Hypothalamus (tissue), 51 donors: ENCODE measurements at regions not wholly inside any gene's neighbourhood (a gene's known extent, or its start where the extent isn't known, plus 50 kb on each side); places are given as distances from the start of the nearest gene placed in this dataset.
"Not testable (repeated sequence)": the region's sequence is repeated elsewhere in the genome, so short reads cannot be mapped to it uniquely, and the experiment has no call there.

Source experiments
- DNase-seq, 51 donors: peaks; one replicate each; lab custom pipeline; 2025; lab: John Stamatoyannopoulos, UW

DNA sequence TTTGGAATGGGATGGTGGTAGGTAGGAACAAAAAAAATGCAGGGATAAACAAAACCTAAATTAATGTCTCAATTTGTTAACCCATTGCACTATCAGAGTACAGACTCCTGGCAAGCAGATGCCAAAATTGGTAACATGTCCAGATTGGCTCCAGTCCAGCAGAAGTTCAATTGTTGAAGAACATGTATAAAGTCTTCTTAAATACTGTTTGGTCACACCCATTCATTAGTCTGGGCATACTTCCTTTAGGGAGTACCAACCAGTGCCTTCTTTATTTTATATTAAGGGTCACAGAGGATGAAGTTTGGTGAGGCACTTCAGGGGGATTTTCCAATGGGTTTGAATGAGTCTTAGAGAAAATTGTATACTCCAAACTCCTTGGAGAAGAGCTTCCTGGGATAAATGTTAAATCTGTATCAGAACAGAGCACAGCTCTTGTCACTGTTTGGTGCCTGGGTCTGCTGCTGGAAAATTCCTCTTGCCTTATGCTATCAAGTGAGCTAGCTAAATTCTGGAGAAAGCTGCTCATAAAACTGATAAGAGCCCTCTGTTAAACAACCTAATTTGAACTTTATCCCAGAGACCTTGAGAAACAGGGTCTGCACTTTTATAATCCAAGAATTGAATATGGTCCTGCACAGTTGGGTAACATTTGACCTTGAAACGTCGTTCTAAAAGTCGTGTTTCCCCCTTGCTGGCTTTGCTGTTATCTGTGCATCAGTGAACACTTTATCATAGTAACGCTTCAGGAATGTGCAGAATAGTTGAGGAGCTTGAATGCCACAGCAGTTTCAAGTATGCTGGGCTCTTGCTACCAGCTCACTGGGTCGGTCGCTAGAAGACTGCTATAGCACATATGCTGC, 334.1 kb upstream of the CITED2 start:
- DNase-seq, result no peak

DNA sequence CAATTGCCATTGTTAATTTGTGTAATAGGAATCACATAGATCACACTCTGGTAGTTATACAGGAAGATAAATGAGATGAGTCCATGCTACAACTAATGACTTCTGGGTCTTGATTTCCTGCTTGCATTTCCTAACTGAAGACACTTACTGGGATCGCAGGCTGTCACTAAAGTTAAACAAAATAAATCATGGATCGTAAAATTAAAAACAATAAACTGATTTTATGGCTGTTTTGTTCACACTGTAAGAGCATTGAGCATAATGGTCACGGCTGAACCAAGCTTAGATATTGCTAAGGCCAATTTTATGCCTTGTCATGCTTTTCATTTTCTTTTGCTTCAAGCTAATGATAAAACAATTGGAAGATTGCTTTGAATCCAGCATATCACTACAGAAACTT, 332.5 kb upstream of the CITED2 start:
- no peak for DNase-seq

DNA sequence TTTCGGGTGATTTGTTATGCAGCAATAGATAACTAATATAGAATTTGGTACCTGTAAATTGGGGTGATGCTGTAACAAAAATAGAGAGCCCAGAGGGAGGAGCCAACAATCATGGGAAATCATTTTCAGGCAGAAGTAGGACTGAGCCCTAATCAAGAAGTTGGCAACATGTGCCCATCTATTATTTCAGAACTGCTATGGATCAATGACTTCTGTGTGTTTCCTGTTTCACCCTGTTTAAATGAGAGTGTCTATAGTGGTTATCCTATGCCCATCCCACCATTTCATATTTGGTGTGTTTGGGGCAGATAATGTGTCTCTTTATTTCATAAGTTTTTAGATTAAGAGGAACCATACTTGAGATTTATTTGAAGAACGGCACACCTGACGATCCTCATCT, 330.8 kb upstream of the CITED2 start:
- no peak for DNase-seq

DNA sequence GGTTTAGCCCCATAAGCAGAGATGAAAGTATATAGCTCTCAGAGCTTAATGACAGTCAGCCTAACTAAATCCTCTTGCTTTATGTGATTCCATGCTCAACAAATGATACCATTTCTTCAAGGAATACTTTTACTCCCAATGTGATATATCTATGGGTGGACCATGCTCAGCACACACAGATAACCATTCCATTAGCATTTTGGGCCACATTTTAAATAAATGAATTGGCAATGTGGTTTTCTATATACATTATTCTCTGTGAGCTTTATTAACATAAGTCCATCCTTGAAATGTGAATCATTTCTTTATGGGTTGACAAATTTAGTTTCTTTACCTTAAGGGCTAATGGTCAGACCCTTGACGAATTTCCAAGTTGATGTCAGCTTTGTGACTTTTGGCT, 329.3 kb upstream of the CITED2 start:
- no peak for DNase-seq

DNA sequence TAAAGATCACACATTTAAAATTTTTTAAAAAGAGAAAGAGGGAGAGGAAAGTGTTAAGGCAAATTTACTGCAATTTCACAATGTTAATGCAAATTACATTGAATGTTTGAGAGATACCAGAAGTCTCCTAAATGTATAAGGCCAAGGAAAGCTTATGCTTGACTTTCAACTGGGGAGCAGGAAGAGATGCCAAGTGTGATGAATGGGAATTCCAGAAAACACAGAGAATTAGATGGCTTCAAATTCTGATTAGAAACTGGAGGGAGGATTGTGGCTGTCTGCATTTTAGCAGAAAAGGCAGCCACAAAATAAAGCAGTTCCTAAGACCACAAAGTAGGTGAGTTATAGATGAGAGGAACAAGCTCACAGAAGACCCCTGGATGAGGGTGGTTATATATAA, 328.3 kb upstream of the CITED2 start:
- DNase-seq, result no peak

DNA sequence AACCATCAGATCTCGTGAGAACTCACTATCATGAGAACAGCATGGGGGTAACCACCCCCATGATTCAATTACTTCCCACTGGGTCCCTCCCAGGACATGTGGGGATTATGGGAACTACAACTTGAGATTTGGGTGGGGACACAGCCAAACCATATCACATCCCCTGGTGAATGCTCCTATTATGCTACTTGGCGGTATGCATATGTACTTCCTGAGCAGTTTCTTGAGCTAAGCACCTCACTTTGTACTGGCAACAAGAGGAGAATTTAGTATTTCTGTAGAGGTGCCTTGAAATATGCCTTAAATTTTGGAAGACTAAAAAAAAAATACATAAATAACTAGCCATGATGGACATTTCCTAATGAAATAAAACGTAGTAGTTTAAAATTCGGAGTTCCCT, 327.2 kb upstream of the CITED2 start:
- DNase-seq, result no peak

DNA sequence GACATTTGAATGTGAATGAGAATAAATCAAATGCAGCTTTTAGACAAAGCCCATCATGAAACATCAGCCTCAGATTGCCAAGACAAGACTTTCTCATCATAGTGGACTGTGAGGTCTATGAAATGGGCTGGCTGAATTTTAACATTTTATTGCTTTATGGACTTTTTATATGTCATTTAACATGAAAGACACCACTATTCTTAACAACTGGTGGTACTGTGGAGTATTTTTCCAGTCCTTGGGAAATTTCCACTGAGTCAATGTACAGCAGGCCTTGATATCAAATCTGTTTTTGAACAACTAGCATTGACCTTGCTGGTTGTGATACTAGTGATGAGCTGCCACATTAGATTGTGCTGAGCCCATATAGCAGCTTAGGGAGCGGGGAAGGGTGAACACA, 326.6 kb upstream of the CITED2 start:
- no peak for DNase-seq

DNA sequence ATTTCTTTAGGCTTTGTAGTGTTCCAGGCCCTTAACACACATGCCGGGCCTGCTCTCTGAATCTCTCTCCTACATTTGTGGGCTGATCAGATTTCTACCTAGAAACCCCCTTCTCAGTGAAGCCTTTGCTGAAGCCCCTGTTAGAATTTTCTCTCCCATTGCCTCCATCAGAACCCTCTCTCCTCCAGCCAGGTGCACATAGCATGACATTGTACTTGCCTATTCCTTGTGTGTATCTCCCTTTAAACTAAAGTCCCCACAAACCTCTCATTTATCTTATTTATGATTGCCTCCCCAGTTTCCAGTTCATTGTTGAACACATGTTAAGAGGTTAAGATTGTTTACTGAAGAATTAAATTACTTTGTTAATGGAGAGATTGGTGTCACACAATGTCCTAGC, 325.5 kb upstream of the CITED2 start:
- DNase-seq, result no peak

DNA sequence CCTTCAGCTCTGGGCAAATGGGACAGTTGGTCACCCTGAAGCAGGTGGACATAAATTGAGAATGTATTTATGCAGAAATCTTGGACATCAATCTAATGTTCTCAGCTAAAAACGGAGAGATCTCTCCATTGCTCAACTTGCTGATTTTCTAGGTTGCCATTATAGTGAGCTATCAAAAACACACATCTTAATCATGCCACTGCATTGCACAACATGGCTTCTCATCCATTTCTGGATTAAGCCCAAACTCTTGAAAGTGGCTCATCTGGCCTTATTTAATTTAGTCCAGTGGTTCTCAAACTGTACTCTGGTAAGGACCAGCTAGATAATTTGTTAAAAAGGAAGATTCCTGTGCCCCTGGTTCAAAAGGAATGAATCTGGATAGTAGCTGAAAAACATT, 324.9 kb upstream of the CITED2 start:
- DNase-seq, result no peak

DNA sequence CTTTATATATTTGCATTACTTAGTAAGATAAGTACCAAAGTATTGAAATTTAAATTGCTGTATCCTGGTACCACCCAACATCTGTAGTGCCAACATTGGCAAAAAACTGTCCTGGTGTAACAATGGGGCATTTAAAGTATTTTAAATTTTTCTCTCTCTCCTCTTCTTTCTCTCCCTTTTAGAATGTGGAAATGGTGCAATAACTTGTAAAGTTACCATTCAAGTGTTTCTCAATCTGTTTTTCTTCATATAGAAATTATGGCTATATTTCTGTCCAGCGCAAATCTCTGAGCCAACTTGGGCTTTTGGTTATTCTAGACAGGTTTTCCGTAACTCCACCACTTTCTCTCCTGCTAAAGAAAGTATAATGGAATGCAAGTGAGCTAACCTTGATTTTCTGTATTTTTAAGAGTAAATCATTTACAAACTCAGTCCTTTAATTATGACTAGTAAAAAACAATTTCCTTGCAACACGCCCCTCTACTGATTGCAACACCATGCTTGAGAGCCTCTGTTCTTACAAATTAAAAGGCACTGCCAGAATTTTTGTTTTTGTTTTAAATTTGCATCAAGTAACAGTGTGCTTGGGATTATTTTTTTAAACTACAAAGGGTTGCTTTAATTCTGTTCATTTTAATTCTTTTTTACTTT, 324.2 kb upstream of the CITED2 start:
- DNase-seq, result no peak

DNA sequence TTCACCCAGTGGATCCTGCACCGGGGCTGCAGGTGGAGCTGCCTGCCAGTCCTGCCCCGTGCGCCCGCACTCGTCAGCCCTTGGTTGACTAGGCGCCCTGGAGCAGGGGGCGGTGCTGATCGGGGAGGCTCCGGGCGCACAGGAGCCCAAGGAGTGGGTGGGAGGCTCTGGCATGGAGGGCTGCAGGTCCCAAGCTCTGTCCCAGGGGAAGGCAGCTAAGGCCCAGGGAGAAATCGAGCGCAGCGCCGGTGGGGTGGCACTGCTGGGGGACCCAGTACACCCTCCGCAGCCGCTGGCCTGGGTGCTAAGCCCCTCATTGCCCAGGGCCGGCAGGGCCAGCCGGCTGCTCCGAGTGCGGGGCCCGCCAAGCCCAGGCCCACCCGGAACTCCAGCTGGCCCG, 323.4 kb upstream of the CITED2 start:
- not testable (repeated sequence) for DNase-seq

DNA sequence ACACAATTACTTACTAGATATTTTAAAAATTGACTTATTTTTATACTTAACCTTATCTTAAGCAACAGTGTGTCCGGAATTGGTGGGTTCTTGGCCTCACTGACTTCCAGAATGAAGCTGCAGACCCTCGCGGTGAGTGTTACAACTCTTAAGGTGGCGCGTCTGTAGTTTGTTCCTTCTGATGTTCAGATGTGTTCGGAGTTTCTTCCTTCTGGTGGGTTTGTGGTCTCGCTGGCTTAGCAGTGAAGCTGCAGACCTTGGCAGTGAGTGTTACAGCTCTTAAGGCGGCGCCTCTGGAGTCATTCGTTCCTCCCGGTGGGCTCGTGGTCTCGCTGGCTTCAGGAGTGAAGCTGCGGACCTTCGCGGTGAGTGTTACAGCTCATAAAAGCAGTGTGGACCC, 322.5 kb upstream of the CITED2 start:
- not testable (repeated sequence) for DNase-seq

DNA sequence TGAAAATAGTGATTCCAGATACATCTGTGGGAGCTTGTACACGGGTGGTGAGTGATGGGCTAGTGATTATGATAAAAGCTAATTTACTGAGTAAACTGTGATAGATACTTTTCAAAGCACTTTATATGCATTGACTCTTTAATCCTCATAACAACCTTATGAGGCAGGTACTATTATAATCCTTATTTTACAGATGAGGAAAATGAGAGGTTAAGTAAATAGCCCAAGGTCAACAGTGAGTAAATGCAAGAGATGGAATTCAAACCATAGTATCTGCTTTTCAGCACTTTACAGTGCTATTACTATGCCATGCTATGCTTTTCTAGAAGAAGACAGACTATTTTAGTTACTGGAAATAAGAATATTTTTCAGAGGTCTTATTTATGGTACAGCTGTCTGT, 320.9 kb upstream of the CITED2 start:
- DNase-seq, result no peak

DNA sequence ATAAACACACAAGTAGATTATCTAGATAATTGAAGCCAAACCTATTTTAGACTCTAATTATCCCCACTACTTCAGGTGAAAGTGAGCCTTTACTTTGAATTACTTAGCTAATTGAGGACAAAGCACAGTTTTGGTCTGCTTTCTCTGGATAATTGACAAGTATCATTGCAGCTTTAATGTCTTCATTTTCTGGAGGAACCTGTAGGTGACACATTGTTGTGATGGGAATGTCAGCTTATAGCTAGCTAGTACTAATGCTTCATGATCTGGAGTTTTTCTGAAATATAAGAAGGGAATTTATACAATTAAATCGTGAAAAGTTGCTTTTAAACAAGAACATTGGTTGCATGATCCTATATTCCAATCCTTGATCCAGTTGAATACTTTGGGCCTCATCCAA, 319.3 kb upstream of the CITED2 start:
- DNase-seq, result no peak

DNA sequence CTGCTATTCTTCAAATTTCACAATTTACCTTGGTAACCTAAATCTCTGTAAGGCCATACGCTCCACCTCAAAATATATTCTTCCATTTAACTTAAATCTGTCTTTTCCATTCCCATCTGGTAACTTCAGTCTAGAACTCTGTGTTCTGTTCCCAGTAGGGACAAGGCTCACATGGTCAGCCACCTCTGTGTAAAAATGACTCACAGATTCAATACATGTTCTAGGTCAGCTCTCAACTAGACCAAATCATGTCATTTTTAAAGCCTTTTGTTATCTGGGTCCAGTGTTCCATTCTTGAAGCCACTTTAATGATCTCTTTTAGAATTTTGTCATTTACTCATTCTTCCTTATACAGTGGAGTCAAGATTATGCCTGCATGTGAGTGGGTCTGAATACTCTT, 315.6 kb upstream of the CITED2 start:
- DNase-seq, result no peak

DNA sequence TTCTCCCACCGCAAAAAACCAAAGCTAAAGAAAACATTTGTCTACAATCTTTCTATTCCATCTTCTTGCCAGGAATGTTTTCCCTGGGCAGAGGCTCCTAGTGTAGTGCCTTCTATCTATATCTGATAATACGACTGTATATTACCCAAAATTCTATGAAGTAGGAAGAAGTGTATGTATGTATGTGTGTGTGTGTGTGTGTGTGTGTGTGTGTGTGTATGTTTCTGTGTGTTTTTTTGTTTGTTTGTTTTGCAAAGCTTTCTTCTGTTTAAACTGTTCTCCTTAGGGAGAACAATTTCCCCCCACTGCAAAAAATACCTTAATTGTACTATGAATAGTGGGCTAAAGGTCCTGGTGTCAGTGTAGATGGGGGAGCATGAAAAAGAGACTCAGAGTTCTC, 312.6 kb upstream of the CITED2 start:
- DNase-seq, result no peak

DNA sequence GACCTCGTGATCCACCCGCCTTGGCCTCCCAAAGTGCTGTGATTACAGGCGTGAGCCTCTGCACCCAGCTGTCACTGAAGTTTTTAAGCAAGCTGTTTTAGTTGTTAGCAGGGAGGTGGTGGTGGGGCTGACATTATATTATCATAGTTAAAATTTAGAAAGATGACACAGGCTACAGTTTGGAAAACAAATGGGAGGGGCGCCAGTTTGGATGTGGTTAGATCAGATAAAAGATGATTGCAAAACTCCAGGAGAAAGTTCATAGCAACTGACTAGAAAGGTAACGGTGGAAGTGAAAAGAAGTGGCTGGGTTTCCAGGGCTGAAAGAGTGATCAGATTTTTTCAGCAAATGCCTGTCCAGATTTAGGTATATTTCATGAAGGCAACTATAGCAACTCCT, 311.9 kb upstream of the CITED2 start:
- no peak for DNase-seq

DNA sequence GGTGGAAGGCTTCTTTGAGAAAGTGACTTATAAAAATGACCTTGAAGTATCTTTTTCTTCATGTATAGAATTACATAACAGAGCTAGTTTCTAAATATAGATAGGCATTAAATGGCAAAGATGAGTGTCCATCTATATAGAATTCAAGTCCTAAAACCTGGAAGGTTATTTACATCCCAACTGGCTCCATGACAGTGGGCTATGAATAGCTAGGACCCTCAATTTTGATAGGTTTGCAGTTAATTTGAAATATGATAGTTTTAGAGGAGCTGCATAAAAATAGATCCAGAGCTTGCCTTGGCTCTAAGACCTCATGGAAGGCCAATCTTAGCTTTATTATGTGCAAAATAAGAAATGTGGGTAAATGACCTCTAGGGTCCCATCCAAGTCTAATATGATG, 310.6 kb upstream of the CITED2 start:
- DNase-seq, result no peak

DNA sequence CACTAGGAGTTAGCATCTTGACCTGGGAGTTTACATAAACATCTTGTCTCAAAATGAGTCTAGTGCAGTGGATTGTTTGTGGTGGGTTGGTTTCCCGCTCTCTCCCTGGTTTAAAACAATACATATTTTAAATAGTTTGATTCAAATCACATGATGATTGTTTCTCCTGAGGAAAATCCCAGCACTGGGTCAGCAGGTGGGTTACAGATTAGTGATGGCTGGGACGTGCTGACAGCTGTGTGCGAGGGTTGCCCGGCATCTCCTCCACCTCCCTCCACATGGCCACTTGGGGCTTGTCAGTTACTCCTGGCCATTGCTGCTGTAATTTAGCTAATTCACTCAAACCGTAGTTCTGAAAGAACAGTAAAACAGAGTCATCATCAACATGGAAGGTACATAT, 306.4 kb upstream of the CITED2 start:
- no peak for DNase-seq

DNA sequence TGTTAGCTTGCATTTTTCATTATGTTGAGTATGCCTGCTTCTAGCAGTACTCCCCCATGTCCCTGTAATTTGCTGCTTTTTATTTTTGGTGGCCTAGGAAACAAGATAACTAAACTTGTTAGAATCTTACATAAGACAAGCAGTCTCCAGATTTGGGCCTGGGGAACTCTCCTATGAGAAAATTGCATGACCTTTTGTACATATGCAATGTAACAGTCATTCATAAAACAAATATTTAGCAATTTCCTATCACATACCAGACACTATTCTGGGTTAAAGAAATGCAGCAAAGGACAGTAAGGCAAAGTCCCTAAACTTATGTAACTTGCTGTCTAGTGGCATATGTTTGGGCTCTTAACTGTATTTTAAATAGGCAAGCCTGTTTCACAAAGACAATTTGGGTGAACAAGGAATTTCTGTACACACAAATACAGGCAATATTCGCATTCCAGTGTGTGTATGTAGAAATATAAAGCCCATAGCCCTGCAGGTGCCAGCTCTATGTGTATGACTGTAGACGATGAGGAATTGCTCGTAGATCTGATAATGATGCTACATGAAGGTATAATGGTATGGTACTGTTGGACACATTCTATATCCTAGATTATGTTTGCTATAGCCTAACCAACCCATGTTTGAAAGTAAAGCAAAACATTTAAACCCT, 305.2 kb upstream of the CITED2 start:
- DNase-seq, result no peak

DNA sequence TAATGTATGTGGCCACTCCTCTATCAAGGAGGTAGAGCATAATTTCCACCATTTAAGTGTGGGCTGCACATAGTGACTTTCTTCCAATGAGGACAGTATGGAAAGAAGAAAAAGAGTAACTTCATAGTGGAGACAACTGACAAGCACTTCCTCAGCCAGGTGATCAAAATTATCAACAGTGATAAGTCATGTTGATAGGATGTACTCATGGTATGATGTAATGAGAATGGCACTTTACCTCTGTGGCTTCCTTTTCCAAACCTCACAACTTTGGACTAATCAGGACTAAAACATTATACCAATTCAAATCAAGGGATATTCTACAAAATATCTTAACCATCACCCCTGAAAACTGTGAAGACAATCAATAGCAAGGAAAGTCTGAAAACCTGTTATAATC, 302.3 kb upstream of the CITED2 start:
- DNase-seq, result no peak

DNA sequence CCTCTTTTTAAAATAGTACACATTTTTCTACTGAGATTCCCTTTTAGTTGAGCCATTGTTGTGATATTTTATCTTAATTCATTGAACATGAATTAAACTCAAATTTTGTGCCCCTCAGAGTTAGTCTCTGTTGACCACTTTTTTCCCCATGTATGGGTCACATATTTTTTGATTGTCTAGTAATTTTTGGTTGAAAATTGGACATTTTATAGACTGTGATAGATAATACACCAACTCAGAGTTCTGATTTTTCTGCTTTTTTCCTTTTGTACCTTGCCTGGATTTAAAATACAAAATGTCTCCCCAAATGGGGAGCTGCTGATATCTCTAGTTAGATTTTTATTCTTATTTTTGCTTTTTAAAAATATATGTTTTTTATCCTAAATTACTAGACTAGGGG, 291.8 kb upstream of the CITED2 start:
- no peak for DNase-seq
